ENCODE measurements at regions not wholly inside any gene's neighbourhood (a gene's known extent, or its start where the extent isn't known, plus 50 kb on each side); places are given as distances from the start of the nearest gene placed in this dataset.

- no peak overlapping the region for H3K4me3 Mint-ChIP-seq
- no peak for DNase-seq
- H3K27me3 Mint-ChIP-seq = no peaks in the 10 kb centered on the region
- no peaks in the 10 kb centered on the region for H3K36me3 Mint-ChIP-seq
- no peak overlapping the region for H3K27ac Mint-ChIP-seq
- H3K4me1 Mint-ChIP-seq = no peaks in the 10 kb centered on the region
- H3K9me3 Mint-ChIP-seq = no peaks in the 10 kb centered on the region
- CTCF ChIA-PET = interaction anchor here (1.7 kb wide), 1 partner anchor 9 kb away, joined by 5 read pairs; no protein-coding TSS in a partner anchor
These were observed 622.7 kb downstream of the RAB28 start for GRCh38 chr4:12861422-12861821.

GRCh38 chr4:12852338-12853307, 631.5 kb downstream of the RAB28 start:
- DNase-seq = no peak
- no peaks in the 10 kb centered on the region for H3K36me3 Mint-ChIP-seq
- H3K27me3 Mint-ChIP-seq = no peaks in the 10 kb centered on the region
- H3K9me3 Mint-ChIP-seq = no peaks in the 10 kb centered on the region
- H3K27ac Mint-ChIP-seq = no peak overlapping the region
- no peaks in the 10 kb centered on the region for H3K4me1 Mint-ChIP-seq
- no peak overlapping the region for H3K4me3 Mint-ChIP-seq
- CTCF ChIA-PET = interaction anchor here (0.5 to 1.6 kb wide), 6 partner anchors 8 to 697 kb away, joined by 3 to 7 read pairs (median 4); no protein-coding TSS in a partner anchor

GRCh38 chr4:12846368-12846767, 637.8 kb downstream of the RAB28 start:
- H3K4me3 Mint-ChIP-seq = no peak overlapping the region
- no peak for DNase-seq
- CTCF ChIA-PET = no interaction called here
- no peaks in the 10 kb centered on the region for H3K36me3 Mint-ChIP-seq
- H3K9me3 Mint-ChIP-seq = no peaks in the 10 kb centered on the region
- no peak overlapping the region for H3K27ac Mint-ChIP-seq
- no peaks in the 10 kb centered on the region for H3K4me1 Mint-ChIP-seq
- H3K27me3 Mint-ChIP-seq = no peaks in the 10 kb centered on the region

- no peak overlapping the region for H3K4me3 Mint-ChIP-seq
- DNase-seq = no peak
- CTCF ChIA-PET = interaction anchor here (0.6 kb wide), 1 partner anchor 43 kb away, joined by 4 read pairs; no protein-coding TSS in a partner anchor
- H3K4me1 Mint-ChIP-seq = no peaks in the 10 kb centered on the region
- H3K36me3 Mint-ChIP-seq = no peaks in the 10 kb centered on the region
- H3K27ac Mint-ChIP-seq = no peak overlapping the region
- H3K9me3 Mint-ChIP-seq = no peaks in the 10 kb centered on the region
- H3K27me3 Mint-ChIP-seq = no peaks in the 10 kb centered on the region
These were observed 640.0 kb downstream of the RAB28 start for GRCh38 chr4:12844141-12844540.

- Mint-ChIP-seq H3K4me1 (no peaks in the 10 kb centered on the region), H3K36me3 (no peaks in the 10 kb centered on the region), H3K27ac (no peak overlapping the region), H3K4me3 (no peak overlapping the region), H3K9me3 (no peaks in the 10 kb centered on the region), H3K27me3 (no peaks in the 10 kb centered on the region)
- CTCF ChIA-PET = no interaction called here
- no peak for DNase-seq
These were observed 656.2 kb downstream of the RAB28 start for GRCh38 chr4:12827966-12828365.

- CTCF ChIA-PET = no interaction called here
- no peaks in the 10 kb centered on the region for H3K27me3 Mint-ChIP-seq
These were observed 692.6 kb downstream of the RAB28 start for GRCh38 chr4:12791536-12791935.

GRCh38 chr4:12787261-12787660, 696.9 kb downstream of the RAB28 start:
- H3K4me3 Mint-ChIP-seq = no peak overlapping the region
- DNase-seq = no peak
- H3K27me3 Mint-ChIP-seq = no peaks in the 10 kb centered on the region
- CTCF ChIA-PET = no interaction called here
- H3K36me3 Mint-ChIP-seq = no peaks in the 10 kb centered on the region
- H3K9me3 Mint-ChIP-seq = peaks cover 9% of the 10 kb centered on the region
- no peaks in the 10 kb centered on the region for H3K4me1 Mint-ChIP-seq
- H3K27ac Mint-ChIP-seq = no peak overlapping the region

More at GRCh38 chr4:12791536-12791935, 692.6 kb downstream of the RAB28 start:
- Mint-ChIP-seq H3K9me3 (peaks cover 9% of the 10 kb centered on the region), H3K27ac (no peak overlapping the region), H3K4me3 (no peak overlapping the region), H3K36me3 (no peaks in the 10 kb centered on the region), H3K4me1 (no peaks in the 10 kb centered on the region)
- DNase-seq = no peak

GRCh38 chr4:12778706-12779105, 705.4 kb downstream of the RAB28 start:
- Mint-ChIP-seq H3K27me3 (no peaks in the 10 kb centered on the region), H3K36me3 (no peaks in the 10 kb centered on the region), H3K4me3 (no peak overlapping the region), H3K9me3 (no peaks in the 10 kb centered on the region), H3K4me1 (no peaks in the 10 kb centered on the region), H3K27ac (no peak overlapping the region)
- no peak for DNase-seq
- CTCF ChIA-PET = no interaction called here

GRCh38 chr4:12778191-12778590, 705.9 kb downstream of the RAB28 start:
- H3K9me3 Mint-ChIP-seq = no peaks in the 10 kb centered on the region
- no peaks in the 10 kb centered on the region for H3K27me3 Mint-ChIP-seq
- no peak overlapping the region for H3K4me3 Mint-ChIP-seq
- H3K36me3 Mint-ChIP-seq = no peaks in the 10 kb centered on the region
- no peaks in the 10 kb centered on the region for H3K4me1 Mint-ChIP-seq
- DNase-seq = no peak
- CTCF ChIA-PET = no interaction called here
- no peak overlapping the region for H3K27ac Mint-ChIP-seq

GRCh38 chr4:12770351-12770750, 713.8 kb downstream of the RAB28 start:
- H3K27me3 Mint-ChIP-seq = no peaks in the 10 kb centered on the region

GRCh38 chr4:12761694-12762093, 722.4 kb downstream of the RAB28 start:
- no peak overlapping the region for H3K27ac Mint-ChIP-seq
- H3K4me1 Mint-ChIP-seq = no peaks in the 10 kb centered on the region
- CTCF ChIA-PET = no interaction called here
- no peak for DNase-seq
- H3K9me3 Mint-ChIP-seq = no peaks in the 10 kb centered on the region
- no peaks in the 10 kb centered on the region for H3K27me3 Mint-ChIP-seq
- no peaks in the 10 kb centered on the region for H3K36me3 Mint-ChIP-seq
- no peak overlapping the region for H3K4me3 Mint-ChIP-seq

More at GRCh38 chr4:12770351-12770750, 713.8 kb downstream of the RAB28 start:
- Mint-ChIP-seq H3K9me3 (no peaks in the 10 kb centered on the region), H3K36me3 (no peaks in the 10 kb centered on the region), H3K4me1 (no peaks in the 10 kb centered on the region), H3K4me3 (no peak overlapping the region), H3K27ac (no peak overlapping the region)
- CTCF ChIA-PET = no interaction called here
- DNase-seq = no peak

GRCh38 chr4:12747154-12747553, 737.0 kb downstream of the RAB28 start:
- Mint-ChIP-seq H3K9me3 (peaks cover 4% of the 10 kb centered on the region), H3K27ac (no peak overlapping the region), H3K4me3 (no peak overlapping the region), H3K36me3 (no peaks in the 10 kb centered on the region), H3K4me1 (no peaks in the 10 kb centered on the region), H3K27me3 (no peaks in the 10 kb centered on the region)
- CTCF ChIA-PET = no interaction called here
- DNase-seq = no peak

- no peak overlapping the region for H3K4me3 Mint-ChIP-seq
- DNase-seq = no peak
- no peak overlapping the region for H3K27ac Mint-ChIP-seq
- no peaks in the 10 kb centered on the region for H3K4me1 Mint-ChIP-seq
- no peaks in the 10 kb centered on the region for H3K27me3 Mint-ChIP-seq
- no peaks in the 10 kb centered on the region for H3K36me3 Mint-ChIP-seq
- CTCF ChIA-PET = no interaction called here
- peaks cover 6% of the 10 kb centered on the region for H3K9me3 Mint-ChIP-seq
These were observed 737.9 kb downstream of the RAB28 start for GRCh38 chr4:12746221-12746620.

GRCh38 chr4:12734586-12734985, 749.6 kb downstream of the RAB28 start:
- no peak overlapping the region for H3K4me3 Mint-ChIP-seq
- H3K4me1 Mint-ChIP-seq = no peaks in the 10 kb centered on the region
- H3K9me3 Mint-ChIP-seq = no peaks in the 10 kb centered on the region
- no peaks in the 10 kb centered on the region for H3K36me3 Mint-ChIP-seq
- H3K27ac Mint-ChIP-seq = no peak overlapping the region
- H3K27me3 Mint-ChIP-seq = peaks cover 3% of the 10 kb centered on the region
- CTCF ChIA-PET = no interaction called here
- DNase-seq = no peak

GRCh38 chr4:12729384-12729783, 754.8 kb downstream of the RAB28 start:
- H3K4me3 Mint-ChIP-seq = no peak overlapping the region

More at GRCh38 chr4:12729384-12729783, 754.8 kb downstream of the RAB28 start:
- CTCF ChIA-PET = interaction anchor here (0.7 to 1.4 kb wide), 3 partner anchors 212 to 850 kb away, joined by 3 to 5 read pairs (median 3); no protein-coding TSS in a partner anchor
- H3K4me1 Mint-ChIP-seq = no peaks in the 10 kb centered on the region
- H3K36me3 Mint-ChIP-seq = no peaks in the 10 kb centered on the region
- peaks cover 3% of the 10 kb centered on the region for H3K27me3 Mint-ChIP-seq
- H3K9me3 Mint-ChIP-seq = no peaks in the 10 kb centered on the region
- no peak for DNase-seq
- no peak overlapping the region for H3K27ac Mint-ChIP-seq

Data from activated naive CD4-positive, alpha-beta T cell treated with anti-CD3 and anti-CD28 coated beads, Interleukin-2, amount 10 ng/mL, durations not matched to agents 7 days and 5 days (primary cell).